ENCODE measurements at regions not wholly inside any gene's neighbourhood (a gene's known extent, or its start where the extent isn't known, plus 50 kb on each side); places are given as distances from the start of the nearest gene placed in this dataset.
"Not testable (repeated sequence)": the region's sequence is repeated elsewhere in the genome, so short reads cannot be mapped to it uniquely, and the experiment has no call there.

DNA sequence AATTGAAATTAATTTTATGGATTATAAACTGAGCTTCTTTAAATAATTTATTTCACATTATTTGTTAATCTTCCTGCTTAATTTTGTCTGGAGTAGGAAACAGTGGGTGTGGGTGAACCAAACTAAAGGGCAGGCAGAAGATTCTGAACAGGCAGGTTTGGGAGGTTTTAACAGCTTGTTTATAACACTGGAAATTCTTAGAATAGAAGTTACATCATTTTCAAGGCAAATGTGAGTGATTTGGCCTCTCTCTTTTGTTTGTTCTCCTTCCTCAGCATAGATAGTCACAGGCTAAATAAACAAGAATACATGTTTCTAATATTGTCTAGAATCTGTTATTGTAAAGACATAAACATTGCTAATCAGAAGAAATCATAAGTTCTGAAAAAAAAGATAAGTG lies 970.9 kb upstream of the NUDT12 start:
- Histone ChIP-seq H3K9me3 (no peaks in the 10 kb centered on the region), H3K4me1 (no peaks in the 10 kb centered on the region), H3K9ac (no peak overlapping the region), H3K27ac (no peak overlapping the region), H3K4me3 (no peak overlapping the region), H3K36me3 (no peaks in the 10 kb centered on the region), H3K27me3 (no peaks in the 10 kb centered on the region), H4K20me1 (no peaks in the 10 kb centered on the region), H3K4me2 (no peak overlapping the region)
- TF ChIP-seq Cebpa-rat (IDR thresholded peaks at IDR 0.05): no peak

DNA sequence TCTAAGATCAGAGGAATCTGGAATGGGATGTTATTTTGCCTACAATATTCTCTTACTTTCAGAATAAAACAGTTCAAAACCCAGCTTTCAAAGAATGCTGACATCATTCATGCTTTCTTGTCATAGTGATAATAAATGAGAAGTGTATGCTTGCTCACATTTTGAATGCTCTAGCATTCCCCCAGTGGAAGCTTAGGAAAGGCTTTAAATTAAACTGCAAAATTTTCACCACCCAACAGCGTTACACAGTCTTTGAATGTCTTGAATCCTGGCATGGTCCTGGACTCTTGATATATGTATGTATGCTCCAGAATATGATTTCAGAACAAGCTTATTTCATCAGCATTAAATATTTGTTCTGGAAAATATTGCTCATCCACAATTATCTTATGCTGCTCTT lies 964.3 kb upstream of the NUDT12 start:
- no peak overlapping the region for H3K27ac ChIP-seq
- H3K27me3 ChIP-seq: no peaks in the 10 kb centered on the region
- no peak overlapping the region for H3K4me2 ChIP-seq
- no peak overlapping the region for H3K4me3 ChIP-seq
- no peaks in the 10 kb centered on the region for H3K4me1 ChIP-seq
- no peaks in the 10 kb centered on the region for H3K9me3 ChIP-seq
- no peak overlapping the region for H3K9ac ChIP-seq
- no peak for TF ChIP-seq Cebpa-rat (IDR thresholded peaks at IDR 0.05)
- H3K36me3 ChIP-seq: no peaks in the 10 kb centered on the region
- no peaks in the 10 kb centered on the region for H4K20me1 ChIP-seq

DNA sequence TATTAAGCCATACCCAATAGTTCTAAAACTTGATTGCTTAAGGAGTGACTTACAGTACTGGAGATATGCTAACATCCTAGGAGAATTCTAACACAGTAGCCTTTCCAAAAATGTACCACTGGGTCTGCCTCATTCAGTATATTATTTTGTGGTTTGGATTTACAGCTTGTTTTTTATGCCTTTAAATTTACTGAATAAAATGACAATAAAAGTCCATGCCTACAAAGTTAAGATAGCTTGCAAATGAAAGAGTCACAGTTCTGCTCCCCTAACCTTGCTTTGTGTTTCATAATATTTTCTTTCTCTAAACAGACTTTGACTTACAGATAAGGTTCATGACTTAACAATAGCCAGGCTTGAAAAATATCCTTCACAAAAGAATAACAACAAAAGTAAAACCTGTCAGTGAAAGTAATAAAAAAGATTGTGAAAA lies 951.1 kb upstream of the NUDT12 start:
- no peak overlapping the region for H3K4me2 ChIP-seq
- H3K27me3 ChIP-seq: no peaks in the 10 kb centered on the region
- no peaks in the 10 kb centered on the region for H3K36me3 ChIP-seq
- H3K9me3 ChIP-seq: peaks cover 4% of the 10 kb centered on the region; the same call in 1 of the 2 replicates
- H3K4me3 ChIP-seq: no peak overlapping the region
- no peaks in the 10 kb centered on the region for H3K4me1 ChIP-seq
- no peaks in the 10 kb centered on the region for H4K20me1 ChIP-seq
- H3K27ac ChIP-seq: no peak overlapping the region
- no peak for TF ChIP-seq Cebpa-rat (IDR thresholded peaks at IDR 0.05)
- H3K9ac ChIP-seq: no peak overlapping the region

DNA sequence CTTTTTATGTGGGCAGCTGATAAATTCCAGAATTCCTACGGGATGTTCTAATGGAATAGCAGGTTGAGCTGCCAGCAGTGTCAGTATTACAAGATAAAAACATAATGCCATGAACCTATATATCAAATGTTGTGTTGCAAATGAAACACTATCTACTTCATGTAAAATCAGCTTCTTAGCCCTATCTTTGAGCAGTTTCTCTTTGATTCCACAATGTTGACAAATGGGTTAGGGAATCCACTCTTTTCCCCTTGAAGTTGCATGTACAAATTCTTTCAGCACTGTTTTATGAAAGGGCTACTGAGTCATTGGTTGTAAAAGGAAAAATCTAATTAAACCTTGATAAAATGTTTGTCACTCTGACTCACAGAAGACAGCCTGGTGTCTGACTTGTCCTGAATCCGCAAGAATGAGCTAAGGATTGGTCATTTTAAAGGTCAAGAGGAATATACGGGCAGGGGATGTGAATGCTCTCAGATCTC lies 950.6 kb upstream of the NUDT12 start:
- Histone ChIP-seq H3K27me3 (no peaks in the 10 kb centered on the region), H3K4me2 (no peak overlapping the region), H4K20me1 (no peaks in the 10 kb centered on the region), H3K4me3 (no peak overlapping the region), H3K9ac (no peak overlapping the region), H3K36me3 (no peaks in the 10 kb centered on the region), H3K9me3 (peaks cover 4% of the 10 kb centered on the region; the same call in 1 of the 2 replicates), H3K4me1 (no peaks in the 10 kb centered on the region), H3K27ac (no peak overlapping the region)
- TF ChIP-seq Cebpa-rat (IDR thresholded peaks at IDR 0.05): no peak

DNA sequence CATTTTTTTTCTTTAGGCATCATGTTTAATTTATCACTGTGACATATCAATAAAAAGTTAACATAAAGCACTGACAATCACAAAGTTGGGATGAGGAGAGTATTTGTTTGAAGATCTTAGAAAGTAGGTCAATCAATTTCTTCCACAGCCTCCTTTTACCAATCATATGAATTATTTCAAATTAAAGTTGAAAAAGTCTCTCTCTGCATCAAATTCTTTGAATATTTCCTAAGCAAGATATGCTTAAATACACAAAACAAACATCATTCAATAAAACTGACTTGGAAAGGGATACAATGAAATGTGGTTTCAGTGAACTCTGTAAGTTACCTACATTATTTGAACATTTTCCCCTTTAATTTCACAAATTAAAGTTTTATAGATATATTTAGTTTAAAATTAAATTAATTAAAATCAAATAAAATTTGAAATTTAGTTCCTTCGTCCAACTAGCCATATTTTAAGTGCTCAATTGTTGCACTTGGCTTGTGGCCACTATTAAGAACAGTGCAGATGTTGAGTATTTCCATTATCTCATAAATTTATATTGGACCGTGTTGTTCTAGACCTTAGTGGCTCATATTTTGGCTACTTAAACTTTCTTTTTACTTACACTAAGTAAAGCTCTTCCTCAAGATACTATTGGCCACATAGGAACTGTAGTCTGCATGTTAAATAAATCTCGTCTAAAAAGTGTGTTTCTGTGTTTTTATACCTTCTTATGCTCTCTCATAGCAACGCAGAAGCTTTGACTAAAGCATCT lies 949.7 kb upstream of the NUDT12 start:
- no peak for TF ChIP-seq Cebpa-rat (IDR thresholded peaks at IDR 0.05)
- Histone ChIP-seq H3K4me1 (no peaks in the 10 kb centered on the region), H3K27me3 (no peaks in the 10 kb centered on the region), H3K27ac (no peak overlapping the region), H3K4me3 (no peak overlapping the region), H3K9ac (no peak overlapping the region), H3K4me2 (no peak overlapping the region), H3K9me3 (peaks cover 4% of the 10 kb centered on the region; the same call in 1 of the 2 replicates), H4K20me1 (no peaks in the 10 kb centered on the region), H3K36me3 (no peaks in the 10 kb centered on the region)

DNA sequence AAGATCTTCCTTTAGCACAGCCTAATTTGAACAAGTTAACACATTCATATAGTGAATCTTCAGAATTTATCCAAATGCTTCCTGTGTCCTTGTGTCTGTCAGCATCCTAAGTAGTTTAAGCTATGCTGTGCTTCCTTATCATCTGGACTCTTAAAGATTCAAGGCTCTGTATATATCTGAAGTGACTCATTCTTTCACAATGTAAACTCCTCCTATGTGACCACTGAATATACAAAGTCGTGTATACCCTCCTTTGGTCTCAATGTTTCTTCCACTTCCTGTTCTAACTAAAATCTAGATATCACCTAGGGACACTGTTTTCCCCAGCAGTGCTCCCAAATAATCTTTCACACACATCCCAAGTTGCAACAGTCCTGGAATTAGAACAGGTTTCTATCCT lies 935.7 kb upstream of the NUDT12 start:
- no peak overlapping the region for H3K27ac ChIP-seq
- no peak for TF ChIP-seq Cebpa-rat (IDR thresholded peaks at IDR 0.05)
- H3K4me2 ChIP-seq: no peak overlapping the region
- no peaks in the 10 kb centered on the region for H3K27me3 ChIP-seq
- no peaks in the 10 kb centered on the region for H4K20me1 ChIP-seq
- no peaks in the 10 kb centered on the region for H3K9me3 ChIP-seq
- no peaks in the 10 kb centered on the region for H3K36me3 ChIP-seq
- no peak overlapping the region for H3K9ac ChIP-seq
- no peaks in the 10 kb centered on the region for H3K4me1 ChIP-seq
- no peak overlapping the region for H3K4me3 ChIP-seq

DNA sequence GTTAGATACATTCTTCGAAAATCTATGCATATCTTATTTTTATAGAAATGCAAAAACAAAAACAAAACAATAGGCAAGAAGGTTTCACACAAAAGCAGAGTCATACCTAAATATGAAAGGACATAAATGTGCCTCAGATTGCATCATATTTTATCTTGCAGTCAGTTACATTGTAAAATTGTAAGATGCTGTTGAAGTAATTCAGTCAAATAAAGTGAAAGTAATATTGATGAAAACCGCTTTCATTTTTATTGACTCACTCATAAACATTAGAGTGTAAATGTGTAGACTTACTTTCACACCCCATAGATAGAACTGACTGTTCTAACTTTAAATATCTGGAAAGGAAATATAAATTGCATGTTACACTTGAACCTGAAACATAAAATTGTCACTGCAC lies 931.5 kb upstream of the NUDT12 start:
- TF ChIP-seq Cebpa-rat (IDR thresholded peaks at IDR 0.05): no peak
- H3K4me2 ChIP-seq: no peak overlapping the region

DNA sequence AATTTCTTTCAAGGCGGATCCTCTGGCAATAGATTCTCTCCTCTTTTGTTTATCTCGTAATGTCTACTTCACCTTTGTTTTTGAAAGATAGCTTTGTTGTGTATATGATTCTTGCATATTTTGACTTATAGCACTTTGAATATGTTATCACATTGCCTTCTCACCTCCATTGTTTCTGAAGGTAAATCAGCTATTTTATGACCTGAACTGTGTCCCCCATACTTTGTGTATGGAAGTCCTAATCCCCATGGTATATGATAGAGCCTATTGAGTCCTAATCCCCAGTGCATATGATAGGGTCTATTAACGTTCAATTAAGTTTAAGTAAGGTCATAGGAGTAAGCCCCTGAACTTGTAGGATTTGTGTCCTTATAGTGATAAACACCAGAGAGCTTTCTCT lies 910.2 kb upstream of the NUDT12 start:
- H3K36me3 ChIP-seq: no peaks in the 10 kb centered on the region
- H3K9me3 ChIP-seq: peaks cover 6% of the 10 kb centered on the region
- H4K20me1 ChIP-seq: no peaks in the 10 kb centered on the region
- H3K4me2 ChIP-seq: no peak overlapping the region
- no peak overlapping the region for H3K27ac ChIP-seq
- no peak overlapping the region for H3K4me3 ChIP-seq
- H3K27me3 ChIP-seq: no peaks in the 10 kb centered on the region
- no peak overlapping the region for H3K9ac ChIP-seq
- TF ChIP-seq Cebpa-rat (IDR thresholded peaks at IDR 0.05): no peak
- no peaks in the 10 kb centered on the region for H3K4me1 ChIP-seq

More for the DNA sequence above, 931.5 kb upstream of the NUDT12 start:
- Histone ChIP-seq H3K27me3 (no peaks in the 10 kb centered on the region), H4K20me1 (no peaks in the 10 kb centered on the region), H3K4me3 (no peak overlapping the region), H3K4me1 (no peaks in the 10 kb centered on the region), H3K27ac (no peak overlapping the region), H3K9me3 (no peaks in the 10 kb centered on the region), H3K9ac (no peak overlapping the region), H3K36me3 (no peaks in the 10 kb centered on the region)

DNA sequence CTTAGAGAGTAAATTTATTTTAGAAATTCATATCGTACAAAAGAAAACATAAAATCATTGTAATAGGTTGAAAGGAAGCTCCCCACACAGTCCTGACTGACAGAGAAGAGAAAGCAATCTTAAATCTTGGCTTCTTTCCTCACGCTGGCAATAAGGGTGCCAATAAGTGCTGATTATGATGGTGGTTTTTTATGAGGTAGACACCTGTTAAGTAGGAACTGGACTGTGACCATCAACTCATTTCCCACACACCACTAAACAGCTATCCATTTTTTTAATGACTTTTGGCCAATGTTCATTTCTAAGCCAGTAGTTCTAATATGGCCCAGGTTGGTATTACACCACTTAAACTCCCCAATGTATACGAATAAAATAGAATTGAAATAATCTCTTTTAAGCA lies 893.5 kb upstream of the NUDT12 start:
- no peak for TF ChIP-seq Cebpa-rat (IDR thresholded peaks at IDR 0.05)
- Histone ChIP-seq H3K36me3 (no peaks in the 10 kb centered on the region), H3K4me1 (no peaks in the 10 kb centered on the region), H3K4me2 (no peak overlapping the region), H3K4me3 (no peak overlapping the region), H4K20me1 (no peaks in the 10 kb centered on the region), H3K27ac (no peak overlapping the region), H3K9ac (no peak overlapping the region), H3K27me3 (no peaks in the 10 kb centered on the region), H3K9me3 (no peaks in the 10 kb centered on the region)

DNA sequence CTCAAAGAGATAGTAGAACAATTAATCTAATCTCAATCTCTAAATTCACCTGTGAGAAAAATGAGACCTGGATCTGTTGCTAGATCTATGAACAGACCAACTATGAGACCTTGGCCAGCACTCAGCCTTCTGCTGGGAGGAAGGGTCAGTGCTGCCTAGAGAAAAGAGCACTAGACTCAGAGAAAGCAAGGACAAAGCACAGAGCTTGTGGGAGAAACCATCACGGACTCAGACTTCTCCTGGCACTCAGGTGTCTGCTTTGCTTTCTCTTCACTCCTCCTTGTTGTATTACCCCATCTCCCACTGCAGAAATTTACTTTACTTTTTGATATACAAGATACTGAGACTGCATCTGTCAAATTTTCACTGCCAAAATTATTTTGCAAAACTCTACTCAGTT lies 890.0 kb upstream of the NUDT12 start:
- Histone ChIP-seq H3K36me3 (no peaks in the 10 kb centered on the region), H3K4me2 (no peak overlapping the region), H3K27ac (no peak overlapping the region), H3K9me3 (no peaks in the 10 kb centered on the region), H3K4me1 (no peaks in the 10 kb centered on the region), H3K9ac (no peak overlapping the region), H4K20me1 (no peaks in the 10 kb centered on the region), H3K4me3 (no peak overlapping the region), H3K27me3 (no peaks in the 10 kb centered on the region)
- no peak for TF ChIP-seq Cebpa-rat (IDR thresholded peaks at IDR 0.05)

DNA sequence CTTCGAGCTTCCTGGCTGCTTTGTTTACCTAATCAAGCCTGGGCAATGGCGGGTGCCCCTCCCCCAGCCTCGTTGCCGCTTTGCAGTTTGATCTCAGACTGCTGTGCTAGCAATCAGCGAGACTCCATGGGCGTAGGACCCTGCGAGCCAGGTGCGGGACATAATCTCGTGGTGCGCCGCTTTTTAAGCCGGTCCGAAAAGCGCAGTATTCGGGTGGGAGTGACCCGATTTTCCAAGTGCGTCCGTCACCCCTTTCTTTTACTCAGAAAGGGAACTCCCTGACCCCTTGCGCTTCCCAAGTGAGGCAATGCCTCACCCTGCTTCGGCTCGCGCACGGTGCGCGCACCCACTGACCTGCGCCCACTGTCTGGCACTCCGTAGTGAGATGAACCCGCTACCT lies 889.3 kb upstream of the NUDT12 start:
- not testable (repeated sequence) for H3K27me3 ChIP-seq, H3K4me3 ChIP-seq, H3K27ac ChIP-seq, H3K9me3 ChIP-seq, H3K9ac ChIP-seq, H4K20me1 ChIP-seq, H3K4me2 ChIP-seq, H3K4me1 ChIP-seq, H3K36me3 ChIP-seq
